ENCODE measurements at regions not wholly inside any gene's neighbourhood (a gene's known extent, or its start where the extent isn't known, plus 50 kb on each side); places are given as distances from the start of the nearest gene placed in this dataset.
"Not testable (repeated sequence)": the region's sequence is repeated elsewhere in the genome, so short reads cannot be mapped to it uniquely, and the experiment has no call there.

DNA sequence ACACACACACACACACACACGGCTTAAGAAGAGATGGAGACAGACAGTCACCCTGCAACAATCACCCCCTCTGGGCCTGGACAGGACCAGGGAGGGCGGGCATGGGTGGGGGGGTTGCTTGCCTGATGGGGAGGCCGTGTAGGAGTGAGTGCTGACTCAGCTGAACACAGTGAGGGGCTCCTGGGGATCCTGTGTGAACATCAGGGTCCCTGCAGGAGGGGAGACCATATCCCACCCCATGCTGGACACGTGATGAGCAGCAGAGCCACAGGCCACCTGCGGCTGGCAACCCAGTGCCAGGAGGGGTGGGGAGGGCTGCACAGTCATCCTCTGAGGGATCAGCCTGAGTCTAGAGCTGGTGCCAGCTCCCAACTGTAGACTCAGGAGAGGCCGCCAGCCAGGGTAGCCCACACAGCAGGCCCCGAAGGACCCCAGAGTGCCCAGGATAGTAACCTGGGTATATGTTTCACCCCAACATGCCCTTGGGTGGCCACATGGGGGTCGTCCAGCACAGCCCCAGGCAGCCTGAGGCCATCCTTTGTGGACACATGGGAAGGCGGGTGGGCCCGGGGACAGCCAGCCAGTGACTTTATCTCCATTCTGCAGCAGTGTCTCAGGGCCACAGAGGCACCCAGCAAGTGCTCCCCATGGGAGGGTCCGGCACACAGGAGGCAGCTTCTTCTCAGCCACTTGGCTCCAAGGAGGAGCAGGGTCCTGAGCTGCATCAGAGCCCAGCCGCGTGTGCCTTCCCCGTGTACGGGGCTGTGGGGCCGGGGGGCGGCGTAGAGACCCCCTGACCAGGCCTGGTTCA is 73.7 kb upstream of the SFSWAP start:
- ATAC-seq = no peak

DNA sequence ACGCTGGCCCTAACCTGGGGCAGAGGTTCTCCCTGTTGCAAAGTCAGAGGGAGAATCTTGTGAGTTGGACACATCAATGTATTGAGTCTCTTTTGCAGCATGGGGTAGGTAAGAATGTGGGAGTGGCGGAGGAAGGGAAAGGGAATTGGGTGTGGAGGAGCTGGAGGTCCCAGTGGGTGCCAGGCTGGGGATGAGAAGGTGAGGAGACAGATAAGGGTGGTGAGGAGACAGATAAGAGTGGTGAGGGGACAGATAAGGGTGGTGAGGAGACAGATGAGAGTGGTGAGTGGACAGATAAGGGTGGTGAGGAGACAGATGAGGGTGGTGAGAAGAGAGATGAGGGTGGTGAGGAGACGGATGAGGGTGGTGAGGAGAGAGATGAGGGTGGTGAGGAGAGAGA is 72.9 kb upstream of the SFSWAP start:
- no peak for ATAC-seq

DNA sequence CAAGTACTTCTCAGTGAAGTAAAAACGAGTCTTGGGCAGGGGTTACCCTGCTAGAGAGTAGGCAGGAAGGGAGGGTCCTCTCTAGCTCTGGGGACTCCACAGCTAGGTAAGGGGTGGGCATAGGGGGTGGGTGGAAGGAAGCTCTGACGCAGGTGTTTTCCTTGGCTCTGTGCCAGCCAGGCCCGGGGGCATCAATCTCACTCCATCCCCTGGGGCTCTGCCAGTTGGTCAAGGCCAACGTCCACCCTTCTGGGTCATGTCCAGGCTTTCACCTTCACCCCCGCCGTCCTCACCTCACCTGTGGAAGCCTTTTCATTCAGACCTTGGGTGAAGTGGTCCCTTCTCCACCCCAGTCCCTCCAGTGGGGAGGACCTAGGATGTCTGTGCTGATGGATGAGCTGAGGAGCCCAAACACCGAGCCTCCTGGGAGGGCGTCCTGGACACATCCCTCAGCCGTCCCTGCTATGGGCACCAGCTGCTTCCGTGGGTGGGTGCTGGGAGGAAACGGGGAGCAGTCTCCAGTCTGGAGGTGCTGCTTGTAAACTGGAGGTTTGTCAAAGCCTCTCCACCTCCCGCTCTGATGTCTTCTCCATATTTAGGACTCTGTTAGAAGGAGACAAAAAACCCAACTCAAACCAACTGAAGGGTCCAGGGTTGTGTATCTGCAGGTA is 71.5 kb upstream of the SFSWAP start:
- no peak for ATAC-seq

DNA sequence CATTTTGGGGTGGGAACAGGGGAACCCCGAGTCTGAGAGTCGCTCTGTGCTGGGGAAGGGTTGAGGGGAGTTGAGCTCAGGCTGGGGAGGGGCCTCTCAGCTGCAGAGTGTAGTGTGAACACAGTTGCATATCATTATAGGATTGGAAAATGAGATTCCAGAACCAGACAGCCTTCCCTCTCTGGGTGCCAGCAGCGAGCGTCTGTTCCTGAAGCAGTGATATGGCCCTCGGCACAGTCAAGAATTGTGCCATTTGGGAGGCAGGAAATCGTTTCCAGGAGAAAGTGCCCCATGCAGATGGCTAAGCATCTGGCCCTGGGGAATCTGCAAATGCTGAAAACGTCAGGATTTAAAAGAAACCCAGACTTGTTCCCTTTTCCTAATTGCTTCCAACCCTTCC is 70.4 kb upstream of the SFSWAP start:
- ATAC-seq = no peak

DNA sequence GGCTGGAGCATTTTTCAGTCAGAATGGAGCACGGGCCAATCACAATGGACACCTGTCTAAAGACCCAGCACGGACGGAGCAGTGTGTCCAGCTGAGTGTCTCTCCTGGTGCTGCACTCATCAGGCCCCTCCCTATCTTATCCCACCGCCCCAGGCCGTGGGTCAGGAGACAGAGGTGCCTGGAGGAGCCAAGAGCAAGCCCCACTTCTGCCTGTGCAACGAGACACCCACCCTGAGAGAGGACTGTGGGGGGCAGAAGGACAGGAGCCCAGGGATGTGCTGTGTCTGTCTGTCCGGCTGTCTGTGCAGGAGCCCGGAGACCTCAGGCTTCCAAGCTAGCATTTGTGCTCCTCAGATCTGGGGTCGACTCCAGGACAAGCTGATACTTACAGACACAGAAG is 69.6 kb upstream of the SFSWAP start:
- ATAC-seq = no peak

DNA sequence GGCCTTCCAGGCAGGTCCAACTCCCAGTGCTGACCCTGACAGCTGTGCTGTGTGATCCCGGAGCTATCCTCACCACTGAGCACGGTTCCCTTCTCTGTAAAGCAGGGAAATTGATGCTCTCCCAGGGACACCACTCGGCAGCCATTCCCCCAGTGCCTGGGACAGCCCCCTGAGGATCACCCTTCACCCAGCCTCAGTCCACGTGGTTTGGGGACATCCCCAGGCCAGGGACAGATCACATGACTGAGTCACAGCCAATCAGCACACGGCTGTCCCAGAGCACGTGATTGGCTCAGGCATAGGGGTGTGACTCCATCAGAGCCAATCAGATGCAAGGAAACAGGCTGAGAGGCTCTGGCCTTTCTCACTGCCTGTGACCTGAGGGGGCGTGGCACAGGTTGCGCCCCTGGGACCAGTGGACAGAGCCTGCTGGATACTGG is 68.8 kb upstream of the SFSWAP start:
- ATAC-seq = no peak

DNA sequence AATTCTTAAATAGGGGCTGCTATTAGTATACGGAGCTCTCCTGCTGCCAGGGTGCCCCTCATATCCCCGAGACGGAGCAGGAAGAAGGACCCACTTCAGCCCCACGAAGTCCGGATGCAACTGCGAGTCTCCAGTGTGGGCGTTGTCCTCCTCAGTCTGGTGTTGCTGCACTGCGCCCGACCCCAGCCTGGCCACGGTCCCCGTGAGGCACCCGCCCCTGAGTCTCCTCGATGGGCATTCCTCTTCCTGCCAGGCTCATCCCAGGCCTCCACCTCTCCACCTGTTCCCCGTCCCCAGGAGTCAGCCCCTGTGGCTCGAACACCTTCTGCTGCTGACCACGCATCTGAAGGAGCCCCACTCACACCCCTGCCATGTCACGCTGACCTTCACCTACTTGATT is 68.1 kb upstream of the SFSWAP start:
- ATAC-seq = no peak

DNA sequence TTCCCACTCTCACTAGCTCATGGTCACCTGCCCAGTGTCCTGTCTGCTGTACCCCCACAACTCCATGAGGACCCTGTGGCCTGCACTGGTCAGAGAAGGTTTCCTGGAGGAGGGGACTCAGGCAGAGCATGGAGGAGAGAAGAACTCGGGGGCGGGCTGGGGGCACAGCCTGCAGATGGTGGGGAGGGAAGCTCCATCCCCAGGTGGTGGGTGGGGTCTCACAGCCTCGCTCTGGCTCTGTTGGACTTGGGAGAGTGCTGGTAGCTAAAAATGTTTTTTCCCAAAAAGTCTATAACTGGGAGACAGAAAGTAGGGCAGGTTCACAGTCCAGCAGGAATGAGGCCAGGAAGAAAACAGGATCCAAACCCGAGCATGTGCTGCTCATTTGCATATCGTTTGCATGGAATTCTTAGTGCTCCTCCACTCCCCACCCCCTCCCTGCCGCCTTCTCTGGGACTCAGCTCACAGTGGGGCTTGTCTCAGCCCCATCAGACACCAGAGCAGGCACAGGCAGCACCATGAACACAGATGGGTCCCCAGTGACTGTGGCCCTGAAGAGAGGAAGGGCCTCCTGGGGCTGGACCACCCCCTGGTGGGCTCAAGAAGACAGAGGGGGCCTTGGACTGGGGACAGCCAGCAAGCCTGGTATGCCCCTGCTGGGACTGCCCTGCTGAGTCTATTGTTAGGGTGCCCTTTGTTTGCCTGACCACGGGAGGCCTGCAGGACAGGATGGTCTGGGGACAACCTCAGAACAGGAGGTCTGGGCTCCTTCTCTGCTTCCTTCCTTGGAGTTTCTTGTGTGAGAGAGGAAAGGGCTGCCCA is 67.0 kb upstream of the SFSWAP start:
- ATAC-seq = no peak

DNA sequence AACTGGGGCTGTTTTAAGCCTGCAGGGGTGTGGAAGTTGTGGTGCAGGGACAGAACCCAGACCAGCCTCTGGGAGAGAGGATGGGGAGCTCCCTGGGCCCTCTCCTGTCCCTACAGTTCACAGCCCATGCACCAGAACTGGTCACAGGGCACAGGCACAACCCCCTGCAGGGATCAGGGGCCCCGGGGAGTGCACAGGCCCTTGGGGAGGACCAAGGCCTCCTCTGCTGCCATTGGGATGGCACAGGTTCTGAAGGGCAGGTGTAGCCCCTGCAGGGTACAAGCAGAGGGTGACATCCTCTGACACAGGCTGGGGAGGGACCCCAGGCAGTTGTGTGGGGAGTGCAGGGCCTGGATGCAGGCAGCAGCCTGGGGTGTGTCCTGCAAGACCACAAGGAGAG is 66.4 kb upstream of the SFSWAP start:
- no peak for ATAC-seq

DNA sequence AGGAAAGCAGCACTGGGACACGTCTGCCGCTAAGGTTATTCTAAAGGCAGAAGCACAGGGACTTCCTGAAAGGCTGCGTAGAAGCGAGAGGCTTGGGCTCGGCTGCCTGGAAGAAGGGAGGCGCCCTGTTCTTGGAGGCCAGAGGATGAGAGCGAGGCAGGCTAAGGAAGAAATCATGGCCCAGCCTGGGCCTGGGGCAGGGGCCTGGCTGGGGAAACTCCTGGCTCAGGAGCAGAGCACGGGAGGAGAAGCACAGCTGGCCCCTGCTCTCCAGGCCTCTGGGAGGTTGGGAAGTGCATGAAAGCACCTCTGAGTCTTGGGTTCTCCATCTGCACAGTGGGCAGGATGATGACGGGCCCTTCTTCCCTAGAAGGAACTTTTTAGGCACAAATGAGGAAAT is 66.0 kb upstream of the SFSWAP start:
- ATAC-seq = not testable (repeated sequence)

DNA sequence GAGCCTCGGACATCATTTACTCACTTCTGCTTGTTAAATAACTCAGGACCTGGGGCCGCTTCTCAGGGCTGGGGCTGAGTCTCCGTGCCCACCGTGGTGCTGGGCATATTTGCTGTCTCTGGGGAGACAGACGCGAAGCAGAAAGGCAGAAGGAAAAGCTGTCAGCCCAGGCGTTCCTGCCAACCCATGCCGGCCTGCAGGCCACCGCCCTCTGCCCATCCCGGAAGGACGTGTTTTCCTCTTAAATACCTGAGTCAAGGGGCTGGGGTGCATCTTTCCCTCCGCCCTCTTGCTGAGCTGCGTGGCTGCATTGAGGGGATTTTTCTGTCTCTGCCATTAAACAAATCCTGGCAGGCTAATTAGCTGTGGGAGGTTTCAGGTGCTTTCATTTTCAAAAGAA is 65.3 kb upstream of the SFSWAP start:
- not testable (repeated sequence) for ATAC-seq

DNA sequence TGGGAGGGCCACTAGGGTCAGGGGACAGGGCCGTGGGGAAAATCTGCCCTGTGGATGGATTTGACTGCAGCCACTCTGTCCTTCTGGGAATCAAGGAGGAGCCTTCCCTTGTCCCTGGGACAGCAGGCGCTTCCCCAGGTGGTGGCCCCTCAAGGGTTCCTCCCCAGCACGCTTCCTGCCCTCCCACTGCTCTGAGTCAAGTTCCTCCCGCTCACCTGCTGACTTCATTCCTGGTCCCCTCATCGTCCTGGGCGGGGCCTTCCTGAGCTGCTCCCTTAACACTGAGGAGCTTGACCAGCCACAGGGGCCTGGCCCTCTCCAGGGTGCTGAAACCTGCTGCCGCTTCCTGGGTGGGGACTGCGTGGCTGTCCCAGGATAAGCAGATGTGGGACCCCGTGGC is 64.4 kb upstream of the SFSWAP start:
- ATAC-seq = not testable (repeated sequence)

DNA sequence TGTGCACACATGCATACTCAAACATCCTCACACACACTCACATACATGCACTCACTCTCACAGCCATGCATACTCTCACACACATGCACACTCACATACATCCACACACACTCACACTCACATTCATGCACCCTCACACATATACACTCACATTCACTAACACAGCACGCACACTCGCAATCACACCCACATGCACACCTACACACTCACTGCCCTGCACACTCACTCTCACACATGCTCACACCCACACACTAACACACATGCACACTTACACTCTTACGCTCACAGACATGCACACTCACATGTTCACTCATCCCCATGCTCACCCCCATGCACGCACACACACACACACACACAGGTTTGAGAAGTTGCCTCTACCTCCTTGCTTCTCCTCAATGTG is 63.2 kb upstream of the SFSWAP start:
- ATAC-seq = no peak

DNA sequence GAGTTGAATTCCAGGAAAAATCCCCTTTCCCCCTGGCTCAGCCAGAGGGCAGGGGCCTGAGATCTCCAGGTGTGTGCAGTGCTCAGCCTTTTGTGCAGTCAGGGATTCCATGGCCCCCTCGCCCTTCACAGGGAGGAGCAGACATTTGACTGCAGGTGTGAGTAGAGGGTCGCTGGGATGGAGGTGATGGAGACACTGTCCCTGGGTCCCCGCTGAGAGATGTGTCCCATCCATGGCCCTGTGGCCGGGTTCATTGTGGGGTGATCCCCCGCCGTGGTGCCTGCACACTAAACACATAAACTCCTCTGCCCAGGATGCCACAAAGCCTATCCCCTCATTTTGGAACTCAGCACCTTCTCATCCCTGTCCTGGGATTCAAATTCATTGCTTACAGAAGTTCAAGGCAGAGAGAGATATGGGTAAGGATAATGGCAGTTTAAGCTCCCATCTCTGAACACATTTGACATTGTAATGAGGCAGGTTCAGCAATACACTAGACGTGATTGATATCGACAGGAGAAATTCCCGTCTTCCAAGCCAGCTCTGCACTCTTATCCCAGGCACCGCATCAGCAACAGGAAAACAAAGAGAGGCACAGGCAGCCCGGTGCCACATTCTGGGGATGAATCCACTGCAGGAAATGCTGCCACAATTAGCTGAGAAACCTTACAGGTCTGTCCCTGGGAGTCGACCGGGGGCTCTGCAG is 55.3 kb upstream of the SFSWAP start:
- not testable (repeated sequence) for ATAC-seq

DNA sequence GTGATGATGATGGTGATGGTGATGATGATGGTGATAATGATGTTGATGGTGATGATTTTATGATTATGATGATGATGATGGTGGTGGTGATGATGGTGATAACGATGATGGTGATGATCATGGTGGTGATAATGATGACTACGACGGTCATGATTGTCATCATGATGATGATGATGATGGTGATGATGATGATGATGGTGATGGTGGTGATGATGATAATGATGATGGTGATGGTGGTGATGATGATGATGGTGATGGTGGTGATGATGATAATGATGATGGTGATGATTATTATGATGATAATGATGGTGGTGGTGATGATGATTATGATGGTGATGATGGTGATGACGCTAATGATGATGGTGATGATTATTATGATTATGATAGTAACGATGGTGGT is 54.1 kb upstream of the SFSWAP start:
- not testable (repeated sequence) for ATAC-seq

DNA sequence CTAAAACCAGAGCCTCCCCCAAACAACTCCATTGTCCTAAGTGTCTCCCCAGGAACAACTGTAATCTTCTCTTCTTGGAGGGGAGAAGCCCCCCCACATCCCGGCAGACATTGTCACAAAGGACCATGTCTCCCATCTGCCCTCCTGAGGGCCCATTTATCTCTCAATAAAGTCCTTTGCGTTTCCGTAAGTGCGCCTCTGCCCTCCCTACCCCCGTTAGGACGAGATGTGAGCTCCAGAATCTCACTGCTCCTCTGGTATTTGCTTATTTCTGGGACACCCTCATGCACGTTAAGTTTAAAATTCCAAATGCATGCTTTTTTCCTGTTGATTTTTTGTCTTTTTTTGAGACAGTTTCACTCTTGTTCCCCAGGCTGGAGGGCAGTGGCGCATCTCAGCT is 52.3 kb upstream of the SFSWAP start:
- not testable (repeated sequence) for ATAC-seq

DNA sequence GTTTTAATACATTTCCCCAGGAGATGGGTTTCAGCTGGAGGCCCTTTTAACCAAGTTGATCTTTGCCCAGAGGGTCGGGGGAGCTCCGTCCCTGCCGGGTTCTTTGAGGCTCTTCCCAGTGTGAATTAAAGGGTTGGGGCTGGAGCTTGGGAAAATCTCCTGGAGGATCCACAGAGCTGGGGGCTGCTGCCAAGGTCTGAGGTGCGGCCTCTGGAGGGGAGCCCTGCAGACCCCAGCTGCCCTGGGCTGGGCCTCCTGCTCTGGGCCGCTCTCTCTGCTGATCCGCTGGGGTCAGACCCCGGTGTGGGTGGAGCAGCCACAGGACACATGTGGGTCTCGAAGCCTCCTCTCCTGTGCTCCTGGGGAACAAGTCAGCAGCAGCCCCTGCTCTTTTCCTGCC is 51.4 kb upstream of the SFSWAP start:
- ATAC-seq = not testable (repeated sequence)

DNA sequence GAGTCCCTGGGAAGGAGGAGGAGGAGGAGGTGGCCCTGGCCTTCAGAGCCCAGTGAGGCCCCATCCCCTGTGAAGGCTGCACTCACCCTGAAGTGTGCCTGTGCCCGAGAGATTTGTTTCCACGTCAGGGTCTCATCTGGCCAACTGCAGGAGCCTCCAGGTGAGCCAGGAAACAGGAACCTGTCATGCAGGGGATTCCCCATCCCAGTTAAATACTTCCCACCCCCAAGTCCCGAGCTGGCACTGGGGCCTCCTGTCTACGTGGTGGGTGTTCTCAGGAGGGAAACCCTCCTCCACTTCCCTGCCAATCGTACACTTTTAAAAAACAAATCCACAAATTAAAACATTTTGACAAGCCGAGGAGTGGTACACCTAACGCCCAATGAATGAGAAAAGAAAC is 50.9 kb upstream of the SFSWAP start:
- ATAC-seq = not testable (repeated sequence)

DNA sequence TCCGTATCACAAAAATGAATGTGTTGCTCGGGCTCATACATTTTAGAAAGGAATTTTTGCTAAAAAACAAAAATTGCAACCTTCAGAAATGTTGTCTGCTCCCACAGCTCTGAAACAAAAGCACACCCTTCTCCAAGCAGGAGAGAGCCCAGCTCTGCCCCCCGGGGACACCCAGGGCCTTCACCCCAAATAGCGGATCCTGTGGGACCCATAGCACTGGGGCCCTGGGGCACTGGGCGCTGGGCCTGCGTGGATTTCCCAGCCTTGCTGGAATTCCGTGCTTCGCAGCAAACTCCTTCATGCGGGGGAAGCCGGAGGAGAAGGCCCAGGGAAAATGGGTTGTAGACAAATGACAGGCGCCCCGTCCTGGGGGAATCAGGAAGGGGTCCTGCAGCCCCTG is 50.5 kb upstream of the SFSWAP start:
- ATAC-seq = not testable (repeated sequence)
